SU-DHL-6 (cell line): ENCODE measurements at regions not wholly inside any gene's neighbourhood (a gene's known extent, or its start where the extent isn't known, plus 50 kb on each side); places are given as distances from the start of the nearest gene placed in this dataset.

Experiments
- CTCF ChIP-seq: fragments of 200-600 bp; sonication (generic); IDR thresholded peaks from one replicate; pipeline ENCODE4 v1.5.1; 2017; ENCODE audit warnings: antibody characterized with exemption, mild to moderate bottlenecking, low read length, moderate library complexity; ENCODE audit not compliant: insufficient read depth, poor library complexity, severe bottlenecking
- EZH2phosphoT487 ChIP-seq: fragments of 200-600 bp; sonication (generic), shearing (Covaris generic); conservative IDR thresholded peaks from 2 replicates; pipeline ENCODE4 v1.6.1; 2018; ENCODE audit warnings: mild to moderate bottlenecking, antibody characterized with exemption, low read length, moderate library complexity, mixed read lengths

- TF ChIP-seq CTCF (no peak), EZH2phosphoT487 (no peak)
Measured at GRCh38 chr7:57210871-57211270, 78.6 kb upstream of the ZNF479 start.
